Astrocyte (in vitro differentiated cells and primary cell): ENCODE measurements at regions not wholly inside any gene's neighbourhood (a gene's known extent, or its start where the extent isn't known, plus 50 kb on each side); places are given as distances from the start of the nearest gene placed in this dataset.
A peak's percentile ranks its signal among the peaks of the same experiment; 100 is the strongest.

Experiments
- DNase-seq: peaks from one replicate; pipeline ENCODE4 v3.0.0-alpha.2; 2010; ENCODE audit warnings: low read depth
- FAIRE-seq: peaks from 2 replicates; lab custom pipeline; 2011; peaks lifted over from hg19 to GRCh38; lab: Jason Lieb, UNC
- H2AFZ ChIP-seq: 2 replicates; pipeline ENCODE4 v1.6.0; 2012; ENCODE audit warnings: low read depth, low read length, inconsistent platforms
- H3K27ac ChIP-seq: 2 replicates; pipeline ENCODE4 v1.5.1; 2011; ENCODE audit warnings: low read depth, low read length, inconsistent platforms
- H3K27me3 ChIP-seq: 2 replicates; pipeline ENCODE4 v1.6.0; 2011; ENCODE audit warnings: low read length, inconsistent platforms; ENCODE audit not compliant: insufficient read depth
- H3K36me3 ChIP-seq: 2 replicates; pipeline ENCODE4 v1.5.1; 2011; ENCODE audit warnings: low read length, inconsistent platforms; ENCODE audit not compliant: insufficient read depth
- H3K4me1 ChIP-seq: 2 replicates; pipeline ENCODE4 v1.5.1; 2011; ENCODE audit warnings: low read length, inconsistent platforms; ENCODE audit not compliant: insufficient read depth
- H3K4me2 ChIP-seq: 2 replicates; pipeline ENCODE4 v1.6.0; 2012; ENCODE audit warnings: low read length, inconsistent platforms
- H3K4me3 ChIP-seq: 2 replicates; pipeline ENCODE4 v1.5.1; 2011; ENCODE audit warnings: low read depth, mild to moderate bottlenecking, low read length, inconsistent platforms; ENCODE audit not compliant: insufficient read depth
- H3K79me2 ChIP-seq: 2 replicates; pipeline ENCODE4 v1.6.0; 2012; ENCODE audit warnings: mild to moderate bottlenecking, low read length, inconsistent platforms; ENCODE audit not compliant: insufficient read depth
- H3K9ac ChIP-seq: 2 replicates; pipeline ENCODE4 v1.6.0; 2012; ENCODE audit warnings: mild to moderate bottlenecking, low read length, inconsistent platforms
- H3K9me3 ChIP-seq: 2 replicates; pipeline ENCODE4 v1.5.1; 2012; ENCODE audit warnings: low read depth, mild to moderate bottlenecking, low read length, inconsistent platforms; ENCODE audit not compliant: insufficient read depth
- H4K20me1 ChIP-seq: 2 replicates; pipeline ENCODE4 v1.6.0; 2012; ENCODE audit warnings: low read length, inconsistent platforms; ENCODE audit not compliant: insufficient read depth
- H3K27ac Mint-ChIP-seq: one replicate; pipeline ENCODE4 v1.8.0; 2021; ENCODE audit warnings: mild to moderate bottlenecking, mixed read lengths; ENCODE audit not compliant: unreplicated experiment
- H3K27me3 Mint-ChIP-seq: one replicate; pipeline ENCODE4 v1.8.0; 2021; ENCODE audit warnings: low read depth, mixed read lengths; ENCODE audit not compliant: unreplicated experiment
- H3K36me3 Mint-ChIP-seq: one replicate; pipeline ENCODE4 v1.8.0; 2021; ENCODE audit warnings: low read depth, mixed read lengths; ENCODE audit not compliant: unreplicated experiment
- H3K4me1 Mint-ChIP-seq: one replicate; pipeline ENCODE4 v1.8.0; 2021; ENCODE audit warnings: low read depth, mixed read lengths; ENCODE audit not compliant: unreplicated experiment
- H3K4me3 Mint-ChIP-seq: one replicate; pipeline ENCODE4 v1.8.0; 2021; ENCODE audit warnings: mild to moderate bottlenecking, moderate library complexity, mixed read lengths; ENCODE audit not compliant: unreplicated experiment
- H3K9me3 Mint-ChIP-seq: one replicate; pipeline ENCODE4 v1.8.0; 2021; ENCODE audit warnings: mild to moderate bottlenecking, mixed read lengths; ENCODE audit not compliant: unreplicated experiment
- CTCF ChIP-seq: IDR thresholded peaks from 2 replicates; pipeline ENCODE4 v1.5.1; 2011; ENCODE audit warnings: low read depth, mild to moderate bottlenecking, inconsistent platforms, low read length, moderate library complexity; ENCODE audit not compliant: insufficient read depth
- EZH2 ChIP-seq: IDR thresholded peaks from 2 replicates; pipeline ENCODE4 v1.6.1; 2012; ENCODE audit warnings: mild to moderate bottlenecking, low read length, inconsistent platforms; ENCODE audit not compliant: insufficient read depth

- H3K79me2 ChIP-seq, result no peaks in the 10 kb centered on the region
- no peaks in the 10 kb centered on the region for H3K36me3 ChIP-seq
- peak overlapping the region; percentile 18 for H3K4me3 ChIP-seq
- peaks cover 42% of the 10 kb centered on the region for H3K4me1 Mint-ChIP-seq
- H3K27me3 Mint-ChIP-seq, result no peaks in the 10 kb centered on the region
- H3K9ac ChIP-seq, result peak overlapping the region; percentile 55
- peak overlapping the region; percentile 12 for H2AFZ ChIP-seq
- H3K36me3 Mint-ChIP-seq, result no peaks in the 10 kb centered on the region
- no peaks in the 10 kb centered on the region for H4K20me1 ChIP-seq
- DNase-seq, result peak; percentile 99
- FAIRE-seq, result peak; percentile 99
- H3K27ac ChIP-seq, result peak overlapping the region; percentile 78
- no peaks in the 10 kb centered on the region for H3K27me3 ChIP-seq
- peak overlapping the region; percentile 99 for H3K27ac Mint-ChIP-seq
- peaks cover 13% of the 10 kb centered on the region for H3K9me3 Mint-ChIP-seq
- peaks cover 28% of the 10 kb centered on the region for H3K4me1 ChIP-seq
- peak overlapping the region; percentile 77 for H3K4me3 Mint-ChIP-seq
- H3K4me2 ChIP-seq, result peak overlapping the region; percentile 72
- TF ChIP-seq CTCF (no peak), EZH2 (no peak)
- H3K9me3 ChIP-seq, result peaks cover 5% of the 10 kb centered on the region
Measured at GRCh38 chr1:185646202-185646683, 87.9 kb upstream of the HMCN1 start.

- Histone ChIP-seq H3K4me3 (no peak overlapping the region), H3K9me3 (peaks cover 5% of the 10 kb centered on the region), H3K4me2 (peak overlapping the region; percentile 72), H3K9ac (peak overlapping the region; percentile 55), H3K27me3 (no peaks in the 10 kb centered on the region), H3K27ac (peak overlapping the region; percentile 78), H3K36me3 (no peaks in the 10 kb centered on the region), H2AFZ (no peak overlapping the region), H3K4me1 (peaks cover 28% of the 10 kb centered on the region), H3K79me2 (no peaks in the 10 kb centered on the region), H4K20me1 (no peaks in the 10 kb centered on the region)
- peaks cover 13% of the 10 kb centered on the region for H3K9me3 Mint-ChIP-seq
- TF ChIP-seq EZH2 (no peak), CTCF (no peak)
- DNase-seq (peak; percentile 27), FAIRE-seq (no peak)
- H3K27ac Mint-ChIP-seq, result peak overlapping the region; percentile 99
- H3K27me3 Mint-ChIP-seq, result no peaks in the 10 kb centered on the region
- no peaks in the 10 kb centered on the region for H3K36me3 Mint-ChIP-seq
- peaks cover 42% of the 10 kb centered on the region for H3K4me1 Mint-ChIP-seq
- H3K4me3 Mint-ChIP-seq, result peak overlapping the region; percentile 20
Measured at GRCh38 chr1:185645686-185646085, 88.5 kb upstream of the HMCN1 start.

- Histone ChIP-seq H3K27ac (peak overlapping the region; percentile 78), H2AFZ (no peak overlapping the region), H3K36me3 (no peaks in the 10 kb centered on the region), H3K9me3 (peaks cover 5% of the 10 kb centered on the region), H3K27me3 (no peaks in the 10 kb centered on the region), H4K20me1 (no peaks in the 10 kb centered on the region), H3K79me2 (no peaks in the 10 kb centered on the region), H3K4me2 (no peak overlapping the region), H3K9ac (no peak overlapping the region), H3K4me3 (no peak overlapping the region), H3K4me1 (peaks cover 28% of the 10 kb centered on the region)
- H3K36me3 Mint-ChIP-seq, result no peaks in the 10 kb centered on the region
- peak overlapping the region; percentile 99 for H3K27ac Mint-ChIP-seq
- peaks cover 15% of the 10 kb centered on the region for H3K9me3 Mint-ChIP-seq
- no peaks in the 10 kb centered on the region for H3K27me3 Mint-ChIP-seq
- peaks cover 42% of the 10 kb centered on the region for H3K4me1 Mint-ChIP-seq
- TF ChIP-seq CTCF, result no peak
- TF ChIP-seq EZH2, result no peak
- no peak overlapping the region for H3K4me3 Mint-ChIP-seq
- FAIRE-seq (no peak), DNase-seq (peak; percentile 39)
Measured at GRCh38 chr1:185645162-185645640, 89.0 kb upstream of the HMCN1 start.
